Fibroblast of lung (primary cell): ENCODE measurements at regions not wholly inside any gene's neighbourhood (a gene's known extent, or its start where the extent isn't known, plus 50 kb on each side); places are given as distances from the start of the nearest gene placed in this dataset.
A peak's percentile ranks its signal among the peaks of the same experiment; 100 is the strongest.

Source experiments
- DNase-seq, 2 donors: peaks; one replicate each; pipeline versions ENCODE4 v3.0.0 to v3.0.0-alpha.2; 2010; ENCODE audit warnings: low read depth in 2 of 2
- H2AFZ ChIP-seq: 2 replicates; pipeline ENCODE4 v1.5.1; 2012; ENCODE audit warnings: low read length, control low read depth, inconsistent platforms
- H3K27ac ChIP-seq: 2 replicates; pipeline ENCODE4 v1.5.1; 2011; ENCODE audit warnings: low read length, control low read depth; ENCODE audit not compliant: insufficient read depth
- H3K27me3 ChIP-seq: 2 replicates; pipeline ENCODE4 v1.5.1; 2011; ENCODE audit warnings: mild to moderate bottlenecking, low read length; ENCODE audit not compliant: control insufficient read depth, insufficient read depth
- H3K36me3 ChIP-seq: 2 replicates; pipeline ENCODE4 v1.5.1; 2011; ENCODE audit warnings: low read length; ENCODE audit not compliant: control insufficient read depth, insufficient read depth
- H3K4me1 ChIP-seq: 2 replicates; pipeline ENCODE4 v1.5.1; 2011; ENCODE audit warnings: low read length; ENCODE audit not compliant: control insufficient read depth, insufficient read depth; ENCODE audit errors: extremely low read depth
- H3K4me2 ChIP-seq: 2 replicates; pipeline ENCODE4 v1.5.1; 2011; ENCODE audit warnings: low read length, control low read depth; ENCODE audit not compliant: insufficient read depth; ENCODE audit errors: extremely low read depth
- H3K4me3 ChIP-seq, 4 experiments: fragments of 200-600 bp in 1 of 4; sonication (generic) in 1 of 4; replicated peaks in 1 of 4; 2 replicates each; pipeline ENCODE4 v1.5.1; 2011 to 2016; ENCODE audit warnings: low read length in 4 of 4, low read depth in 3 of 4, mild to moderate bottlenecking in 3 of 4, control low read depth in 2 of 4, inconsistent platforms in 1 of 4, mixed read lengths in 1 of 4; ENCODE audit not compliant: insufficient read depth in 1 of 4; ENCODE audit errors: control extremely low read depth in 1 of 4
- H3K79me2 ChIP-seq: 2 replicates; pipeline ENCODE4 v1.5.1; 2012; ENCODE audit warnings: mild to moderate bottlenecking, low read length, inconsistent platforms; ENCODE audit not compliant: control insufficient read depth, insufficient read depth
- H3K9ac ChIP-seq: 2 replicates; pipeline ENCODE4 v1.5.1; 2011; ENCODE audit warnings: mild to moderate bottlenecking, low read length, control low read depth; ENCODE audit not compliant: insufficient read depth
- H3K9me3 ChIP-seq: 2 replicates; pipeline ENCODE4 v1.5.1; 2012; ENCODE audit warnings: low read depth, low read length; ENCODE audit not compliant: control insufficient read depth, insufficient read depth
- H4K20me1 ChIP-seq: 2 replicates; pipeline ENCODE4 v1.5.1; 2011; ENCODE audit warnings: low read length; ENCODE audit not compliant: control insufficient read depth, insufficient read depth; ENCODE audit errors: extremely low read depth
- CTCF ChIP-seq, 2 donors: IDR thresholded peaks in 1 of 2; conservative IDR thresholded peaks in 1 of 2; 1 replicate in 1 of 2; 2 replicates in 1 of 2; pipeline ENCODE4 v1.5.1; 2011 to 2012; ENCODE audit warnings: low read length in 2 of 2, control low read depth in 1 of 2, inconsistent platforms in 1 of 2, low read depth in 1 of 2, mild to moderate bottlenecking in 1 of 2
- EZH2 ChIP-seq: IDR thresholded peaks from 2 replicates; pipeline ENCODE4 v1.5.1; 2012; ENCODE audit warnings: low read length, control low read depth, mild to moderate bottlenecking; ENCODE audit errors: missing control alignments

GRCh38 chr12:47004634-47005033 is 74.8 kb upstream of the PCED1B start:
- H2AFZ ChIP-seq = no peak overlapping the region
- no peak overlapping the region for H3K27ac ChIP-seq
- no peak overlapping the region for H3K9ac ChIP-seq
- H3K36me3 ChIP-seq = no peaks in the 10 kb centered on the region
- H3K27me3 ChIP-seq = no peaks in the 10 kb centered on the region
- TF ChIP-seq CTCF (conservative IDR thresholded peaks at IDR 0.05 in 1 of 2, IDR thresholded peaks at IDR 0.05 in 1 of 2; ENCODE audit: low read depth in 1 of 2, low read length in 2 of 2) = no peak
- no peak for TF ChIP-seq EZH2
- no peak overlapping the region for H3K4me3 ChIP-seq
- H3K79me2 ChIP-seq = no peaks in the 10 kb centered on the region
- H3K4me2 ChIP-seq = no peak overlapping the region
- no peaks in the 10 kb centered on the region for H3K4me1 ChIP-seq
- H3K9me3 ChIP-seq = no peaks in the 10 kb centered on the region
- peak in 1 of 2 donors; percentile 32 for DNase-seq
- no peaks in the 10 kb centered on the region for H4K20me1 ChIP-seq

- Histone ChIP-seq H3K27me3 (no peaks in the 10 kb centered on the region), H3K4me2 (no peak overlapping the region), H4K20me1 (no peaks in the 10 kb centered on the region), H3K4me1 (no peaks in the 10 kb centered on the region), H3K9ac (no peak overlapping the region), H3K27ac (no peak overlapping the region), H3K79me2 (no peaks in the 10 kb centered on the region), H3K4me3 (no peak overlapping the region), H3K36me3 (no peaks in the 10 kb centered on the region), H2AFZ (no peak overlapping the region), H3K9me3 (no peaks in the 10 kb centered on the region)
- no peak for DNase-seq
- TF ChIP-seq CTCF (conservative IDR thresholded peaks at IDR 0.05 in 1 of 2, IDR thresholded peaks at IDR 0.05 in 1 of 2; ENCODE audit: low read depth in 1 of 2, low read length in 2 of 2) (no peak), EZH2 (no peak)
Measured at GRCh38 chr12:47007048-47007447, 72.4 kb upstream of the PCED1B start.

GRCh38 chr12:47012552-47012951 is 66.9 kb upstream of the PCED1B start:
- H3K79me2 ChIP-seq = no peaks in the 10 kb centered on the region

More at GRCh38 chr12:47012552-47012951, 66.9 kb upstream of the PCED1B start:
- Histone ChIP-seq H3K9me3 (no peaks in the 10 kb centered on the region), H4K20me1 (no peaks in the 10 kb centered on the region), H3K27ac (no peak overlapping the region), H3K4me2 (no peak overlapping the region), H3K4me3 (no peak overlapping the region), H3K4me1 (peaks cover 6% of the 10 kb centered on the region), H3K36me3 (no peaks in the 10 kb centered on the region), H3K27me3 (no peaks in the 10 kb centered on the region), H3K9ac (no peak overlapping the region), H2AFZ (no peak overlapping the region)
- TF ChIP-seq CTCF (conservative IDR thresholded peaks at IDR 0.05 in 1 of 2, IDR thresholded peaks at IDR 0.05 in 1 of 2; ENCODE audit: low read depth in 1 of 2, low read length in 2 of 2) (no peak), EZH2 (no peak)
- no peak for DNase-seq
